ENCODE measurements at regions not wholly inside any gene's neighbourhood (a gene's known extent, or its start where the extent isn't known, plus 50 kb on each side); places are given as distances from the start of the nearest gene placed in this dataset.

DNA sequence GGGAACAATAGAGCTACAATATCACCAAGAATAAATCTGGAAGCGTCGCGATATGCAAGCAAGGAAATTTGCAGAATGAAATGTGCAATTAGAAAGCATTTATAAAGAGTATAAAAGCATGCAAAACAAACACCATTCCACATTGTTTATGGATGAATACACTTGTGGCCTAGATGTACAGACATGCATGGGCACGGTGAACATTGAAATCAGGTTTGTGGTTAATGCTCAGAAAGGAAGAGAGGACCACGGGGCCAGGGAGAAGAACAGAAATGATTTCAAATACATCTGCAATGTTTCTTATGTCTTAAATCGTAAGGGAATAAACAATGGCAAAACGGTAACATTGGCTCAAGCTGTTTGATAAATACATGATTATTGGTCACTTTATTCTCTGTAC lies 235.9 kb downstream of the FOXL1 start:
- no CpG with 5 or more reads among the region's 7 CpGs for WGBS (ENCODE audit: insufficient coverage)
- ChIA-PET CTCF (interaction anchor here in 1 of 2 donors (0.7 kb wide), 1 partner anchor 443 kb away, joined by 4 read pairs; no protein-coding TSS in a partner anchor), POLR2A (no interaction called here)
- peaks cover 3 to 7% of the 10 kb centered on the region in 2 experiments for H3K27me3 ChIP-seq (replicated peaks in 1 of 2; ENCODE audit: control insufficient read depth in 2 of 2, extremely low read depth in 1 of 2, insufficient read depth in 2 of 2, low read length in 1 of 2)
- Mint-ChIP-seq H3K9me3 (no peaks in the 10 kb centered on the region), H3K36me3 (no peaks in the 10 kb centered on the region), H3K27me3 (peaks cover 3 to 10% of the 10 kb centered on the region in 2 donors), H3K4me1 (no peaks in the 10 kb centered on the region), H3K27ac (no peak overlapping the region), H3K4me3 (no peak overlapping the region)
- no peak overlapping the region for H3K4me3 ChIP-seq (ENCODE audit: control insufficient read depth in 1 of 2, extremely low read depth in 1 of 2, low read length in 1 of 2)
- no peak for DNase-seq
- no peaks in the 10 kb centered on the region for H3K4me1 ChIP-seq (ENCODE audit: control insufficient read depth in 1 of 2, extremely low read depth in 1 of 2, insufficient read depth in 2 of 2, low read length in 2 of 2)
- H3K36me3 ChIP-seq (ENCODE audit: control insufficient read depth in 2 of 2, extremely low read depth in 1 of 2, insufficient read depth in 1 of 2, low read length in 1 of 2), result no peaks in the 10 kb centered on the region
- H3K27ac ChIP-seq (ENCODE audit: low read length), result no peak overlapping the region
- no peak for ATAC-seq (replicated peaks in 1 of 4)
- no peaks in the 10 kb centered on the region for H3K9me3 ChIP-seq

DNA sequence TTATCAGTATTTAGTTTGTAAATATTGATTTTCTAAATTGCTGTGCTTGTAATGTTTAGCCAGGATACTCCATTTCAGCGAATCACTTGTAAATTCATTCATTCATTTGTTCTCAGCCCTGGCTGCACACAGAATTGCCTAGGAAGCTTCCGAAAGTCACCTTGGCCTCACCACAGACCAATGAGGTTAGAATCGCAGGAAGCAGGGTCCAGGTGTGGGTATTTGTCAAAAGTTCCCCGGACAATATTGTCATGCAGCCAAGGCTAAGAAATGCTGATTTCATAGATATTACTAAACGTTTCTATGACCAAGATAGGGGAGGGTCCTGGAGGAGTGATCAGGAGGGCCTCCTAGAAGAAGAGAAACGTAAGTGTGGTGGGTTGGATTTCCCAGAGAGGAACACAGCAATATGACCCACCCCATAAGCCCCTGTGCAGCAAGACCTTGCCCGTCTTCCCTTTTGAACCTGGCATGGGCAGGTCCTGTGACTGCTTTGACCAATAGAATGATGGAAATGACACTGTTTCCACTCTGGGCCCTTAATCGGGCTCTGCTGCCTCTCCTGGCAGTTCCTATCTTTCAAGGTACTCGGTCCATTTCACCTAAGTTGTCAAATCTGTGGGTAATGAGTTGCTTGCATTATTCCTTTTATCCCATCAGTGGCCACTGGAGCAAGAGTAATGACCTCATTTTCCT lies 238.7 kb downstream of the FOXL1 start:
- Histone ChIP-seq H3K9me3 (no peaks in the 10 kb centered on the region), H3K36me3 (ENCODE audit: control insufficient read depth in 2 of 2, extremely low read depth in 1 of 2, insufficient read depth in 1 of 2, low read length in 1 of 2) (no peaks in the 10 kb centered on the region), H3K4me1 (ENCODE audit: control insufficient read depth in 1 of 2, extremely low read depth in 1 of 2, insufficient read depth in 2 of 2, low read length in 2 of 2) (no peaks in the 10 kb centered on the region), H3K4me3 (ENCODE audit: control insufficient read depth in 1 of 2, extremely low read depth in 1 of 2, low read length in 1 of 2) (no peak overlapping the region), H3K27me3 (replicated peaks in 1 of 2; ENCODE audit: control insufficient read depth in 2 of 2, extremely low read depth in 1 of 2, insufficient read depth in 2 of 2, low read length in 1 of 2) (peaks cover 2 to 9% of the 10 kb centered on the region in 2 experiments), H3K27ac (ENCODE audit: low read length) (no peak overlapping the region)
- Mint-ChIP-seq H3K27ac (no peak overlapping the region), H3K4me3 (no peak overlapping the region), H3K9me3 (no peaks in the 10 kb centered on the region), H3K36me3 (no peaks in the 10 kb centered on the region), H3K27me3 (peaks cover 8 to 9% of the 10 kb centered on the region in 2 donors), H3K4me1 (no peaks in the 10 kb centered on the region)
- ATAC-seq (replicated peaks in 1 of 4) (no peak), DNase-seq (no peak)
- 79% methylated on average over 4 of the region's 9 CpGs for WGBS (ENCODE audit: insufficient coverage)
- POLR2A ChIA-PET, result no interaction called here
- CTCF ChIA-PET, result no interaction called here

DNA sequence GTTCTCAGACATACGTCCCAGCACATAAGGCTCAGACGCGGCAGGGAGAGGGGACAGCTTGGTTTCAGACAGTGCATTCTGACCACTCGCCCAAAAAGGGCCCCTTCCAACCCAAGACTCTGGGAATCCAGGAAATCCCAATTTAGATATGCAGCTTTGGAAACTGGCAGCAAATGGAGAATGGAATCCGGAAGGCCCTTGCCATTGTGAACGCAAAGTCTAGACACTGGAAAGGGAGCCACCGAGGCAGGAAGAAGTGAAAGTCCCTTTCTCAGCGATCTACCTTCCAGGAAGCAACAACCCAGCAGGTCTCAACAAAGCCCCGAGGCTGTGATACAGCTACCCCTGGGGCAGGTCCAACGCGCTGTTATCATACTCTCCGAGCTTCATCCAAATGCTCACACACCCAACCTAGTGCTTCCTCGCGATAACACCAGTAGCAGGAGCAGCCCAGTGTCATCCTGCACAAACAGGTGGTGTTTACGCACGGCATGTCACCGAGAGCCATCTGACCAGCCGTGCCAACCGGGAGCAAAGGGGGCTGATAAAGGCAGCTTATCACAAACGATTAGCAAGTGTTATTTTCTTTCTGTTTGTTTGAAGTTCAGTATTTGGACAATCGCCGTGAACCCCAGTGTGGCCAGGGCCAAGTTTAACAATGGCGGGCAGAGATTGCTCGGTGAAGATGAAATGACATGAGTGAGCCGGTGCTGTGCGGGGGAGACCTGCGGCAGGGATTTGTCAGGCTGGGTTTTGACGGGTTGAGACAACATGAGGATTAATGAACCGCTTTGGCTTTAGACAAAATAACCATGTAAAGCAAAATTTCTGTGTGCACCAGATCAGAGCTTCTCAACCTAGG lies 240.6 kb downstream of the FOXL1 start:
- DNase-seq (no peak), ATAC-seq (replicated peaks in 1 of 4) (no peak)
- H3K27me3 ChIP-seq (replicated peaks in 1 of 2; ENCODE audit: control insufficient read depth in 2 of 2, extremely low read depth in 1 of 2, insufficient read depth in 2 of 2, low read length in 1 of 2), result peaks cover 5 to 14% of the 10 kb centered on the region in 2 experiments
- no peak overlapping the region for H3K27ac ChIP-seq (ENCODE audit: low read length)
- H3K36me3 ChIP-seq (ENCODE audit: control insufficient read depth in 2 of 2, extremely low read depth in 1 of 2, insufficient read depth in 1 of 2, low read length in 1 of 2), result no peaks in the 10 kb centered on the region
- CTCF ChIA-PET, result no interaction called here
- Mint-ChIP-seq H3K27me3 (peaks cover 11 to 21% of the 10 kb centered on the region in 2 donors), H3K4me3 (no peak overlapping the region), H3K36me3 (no peaks in the 10 kb centered on the region), H3K9me3 (no peaks in the 10 kb centered on the region), H3K27ac (no peak overlapping the region), H3K4me1 (no peaks in the 10 kb centered on the region)
- H3K9me3 ChIP-seq, result no peaks in the 10 kb centered on the region
- 69% methylated on average over 27 of the region's 29 CpGs for WGBS (ENCODE audit: insufficient coverage)
- H3K4me1 ChIP-seq (ENCODE audit: control insufficient read depth in 1 of 2, extremely low read depth in 1 of 2, insufficient read depth in 2 of 2, low read length in 2 of 2), result no peaks in the 10 kb centered on the region
- POLR2A ChIA-PET, result no interaction called here
- no peak overlapping the region for H3K4me3 ChIP-seq (ENCODE audit: control insufficient read depth in 1 of 2, extremely low read depth in 1 of 2, low read length in 1 of 2)

DNA sequence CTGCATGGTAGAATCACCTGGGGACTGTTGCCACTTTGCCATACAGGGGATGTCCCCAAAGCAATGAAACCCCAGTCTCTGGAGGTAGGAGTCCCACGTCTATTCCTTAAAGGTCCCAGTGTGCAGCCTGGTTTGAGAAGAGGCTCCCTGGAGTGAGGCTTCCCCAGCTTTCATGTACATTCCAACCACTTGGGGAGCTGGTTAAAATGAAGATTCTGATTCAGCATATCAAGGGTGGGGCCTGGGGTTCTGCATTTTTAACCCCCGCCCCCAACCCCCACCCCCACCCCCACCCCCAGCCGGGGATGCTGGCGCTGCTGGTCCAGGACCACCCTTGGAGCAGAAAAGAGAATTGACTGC lies 241.2 kb downstream of the FOXL1 start:
- Histone ChIP-seq H3K27me3 (replicated peaks in 1 of 2; ENCODE audit: control insufficient read depth in 2 of 2, extremely low read depth in 1 of 2, insufficient read depth in 2 of 2, low read length in 1 of 2) (peaks cover 5 to 19% of the 10 kb centered on the region in 2 experiments), H3K36me3 (ENCODE audit: control insufficient read depth in 2 of 2, extremely low read depth in 1 of 2, insufficient read depth in 1 of 2, low read length in 1 of 2) (no peaks in the 10 kb centered on the region), H3K4me3 (ENCODE audit: control insufficient read depth in 1 of 2, extremely low read depth in 1 of 2, low read length in 1 of 2) (no peak overlapping the region), H3K27ac (ENCODE audit: low read length) (no peak overlapping the region), H3K9me3 (no peaks in the 10 kb centered on the region), H3K4me1 (ENCODE audit: control insufficient read depth in 1 of 2, extremely low read depth in 1 of 2, insufficient read depth in 2 of 2, low read length in 2 of 2) (no peaks in the 10 kb centered on the region)
- H3K9me3 Mint-ChIP-seq, result no peaks in the 10 kb centered on the region
- DNase-seq, result no peak
- CTCF ChIA-PET, result no interaction called here
- no peaks in the 10 kb centered on the region for H3K4me1 Mint-ChIP-seq
- ATAC-seq (replicated peaks in 1 of 4), result no peak
- no peaks in the 10 kb centered on the region for H3K36me3 Mint-ChIP-seq
- no peak overlapping the region for H3K27ac Mint-ChIP-seq
- no peak overlapping the region for H3K4me3 Mint-ChIP-seq
- H3K27me3 Mint-ChIP-seq, result peaks cover 11 to 21% of the 10 kb centered on the region in 2 donors
- no CpG with 5 or more reads among the region's 4 CpGs for WGBS (ENCODE audit: insufficient coverage)
- POLR2A ChIA-PET, result no interaction called here

DNA sequence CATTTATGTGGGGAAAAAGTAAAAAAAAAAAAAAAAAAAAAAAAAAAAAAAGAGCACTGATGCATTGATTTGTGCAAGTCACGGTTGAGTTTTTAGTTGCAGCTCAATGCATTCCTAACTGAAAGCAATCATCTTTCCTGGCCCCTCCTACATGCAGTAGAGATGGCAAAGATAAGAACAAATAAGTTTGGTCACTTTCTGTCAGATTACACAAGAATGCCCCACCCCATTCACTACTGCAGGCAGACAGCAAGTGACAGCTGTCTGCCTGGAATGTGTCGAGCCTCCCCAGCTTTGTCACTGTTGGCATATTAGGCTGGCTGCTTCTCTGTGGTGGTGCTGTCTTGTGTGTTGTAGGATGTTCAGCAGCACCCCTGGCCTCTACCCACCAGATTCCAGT lies 243.5 kb downstream of the FOXL1 start:
- peaks cover 27 to 31% of the 10 kb centered on the region in 2 donors for H3K27me3 Mint-ChIP-seq
- no peaks in the 10 kb centered on the region for H3K9me3 Mint-ChIP-seq
- H3K4me3 ChIP-seq (ENCODE audit: control insufficient read depth in 1 of 2, extremely low read depth in 1 of 2, low read length in 1 of 2), result no peak overlapping the region
- no peaks in the 10 kb centered on the region for H3K9me3 ChIP-seq
- H3K27me3 ChIP-seq (replicated peaks in 1 of 2; ENCODE audit: control insufficient read depth in 2 of 2, extremely low read depth in 1 of 2, insufficient read depth in 2 of 2, low read length in 1 of 2), result peaks cover 5 to 36% of the 10 kb centered on the region in 2 experiments
- H3K4me1 ChIP-seq (ENCODE audit: control insufficient read depth in 1 of 2, extremely low read depth in 1 of 2, insufficient read depth in 2 of 2, low read length in 2 of 2), result no peaks in the 10 kb centered on the region
- no peak for DNase-seq
- H3K36me3 Mint-ChIP-seq, result no peaks in the 10 kb centered on the region
- no peak overlapping the region for H3K27ac Mint-ChIP-seq
- POLR2A ChIA-PET, result no interaction called here
- no peaks in the 10 kb centered on the region for H3K36me3 ChIP-seq (ENCODE audit: control insufficient read depth in 2 of 2, extremely low read depth in 1 of 2, insufficient read depth in 1 of 2, low read length in 1 of 2)
- no peak for ATAC-seq (replicated peaks in 1 of 4)
- CTCF ChIA-PET, result no interaction called here
- WGBS (ENCODE audit: insufficient coverage), result no CpG with 5 or more reads among the region's 2 CpGs
- no peaks in the 10 kb centered on the region for H3K4me1 Mint-ChIP-seq
- no peak overlapping the region for H3K27ac ChIP-seq (ENCODE audit: low read length)
- H3K4me3 Mint-ChIP-seq, result no peak overlapping the region

DNA sequence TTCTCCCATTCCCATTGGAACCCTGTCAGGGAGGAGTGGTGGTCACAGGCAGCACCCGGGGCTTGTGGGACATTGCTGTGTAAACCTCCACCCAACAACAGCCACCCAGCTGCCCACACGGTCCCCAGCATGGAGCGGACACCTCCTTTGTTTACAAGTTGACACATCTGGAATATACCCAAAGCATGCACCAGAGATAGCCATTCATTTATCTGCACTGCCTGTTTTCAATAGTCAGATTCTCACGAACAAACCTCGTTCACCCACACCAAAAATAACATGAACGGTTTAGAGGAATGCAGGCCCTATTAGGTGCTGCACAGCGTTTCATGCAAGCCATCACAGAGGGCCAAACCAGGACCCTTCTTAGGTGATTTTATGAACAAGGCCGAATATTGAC lies 244.8 kb downstream of the FOXL1 start:
- H3K9me3 Mint-ChIP-seq, result no peaks in the 10 kb centered on the region

More for the DNA sequence above, 244.8 kb downstream of the FOXL1 start:
- H3K4me3 ChIP-seq (ENCODE audit: control insufficient read depth in 1 of 2, extremely low read depth in 1 of 2, low read length in 1 of 2), result no peak overlapping the region
- POLR2A ChIA-PET, result no interaction called here
- no peak overlapping the region for H3K4me3 Mint-ChIP-seq
- WGBS (ENCODE audit: insufficient coverage), result 85% methylated on average over 8 of the region's 8 CpGs
- peaks cover 32 to 36% of the 10 kb centered on the region in 2 donors for H3K27me3 Mint-ChIP-seq
- H3K27me3 ChIP-seq (replicated peaks in 1 of 2; ENCODE audit: control insufficient read depth in 2 of 2, extremely low read depth in 1 of 2, insufficient read depth in 2 of 2, low read length in 1 of 2), result peaks cover 5 to 41% of the 10 kb centered on the region in 2 experiments
- H3K4me1 ChIP-seq (ENCODE audit: control insufficient read depth in 1 of 2, extremely low read depth in 1 of 2, insufficient read depth in 2 of 2, low read length in 2 of 2), result no peaks in the 10 kb centered on the region
- H3K9me3 ChIP-seq, result no peaks in the 10 kb centered on the region
- H3K27ac ChIP-seq (ENCODE audit: low read length), result no peak overlapping the region
- no peaks in the 10 kb centered on the region for H3K36me3 ChIP-seq (ENCODE audit: control insufficient read depth in 2 of 2, extremely low read depth in 1 of 2, insufficient read depth in 1 of 2, low read length in 1 of 2)
- ATAC-seq (replicated peaks in 1 of 4) (no peak), DNase-seq (no peak)
- CTCF ChIA-PET, result no interaction called here
- H3K27ac Mint-ChIP-seq, result no peak overlapping the region
- no peaks in the 10 kb centered on the region for H3K36me3 Mint-ChIP-seq
- H3K4me1 Mint-ChIP-seq, result no peaks in the 10 kb centered on the region

Measured in T-cell (primary cell).